Right atrium auricular region (tissue), 2 donors: ENCODE measurements at regions not wholly inside any gene's neighbourhood (a gene's known extent, or its start where the extent isn't known, plus 50 kb on each side); places are given as distances from the start of the nearest gene placed in this dataset.
"Not testable (repeated sequence)": the region's sequence is repeated elsewhere in the genome, so short reads cannot be mapped to it uniquely, and the experiment has no call there.

Experiments used
- DNase-seq: peaks from one replicate; pipeline ENCODE4 v3.0.0-alpha.2; 2019; ENCODE audit warnings: low spot score
- H3K27ac ChIP-seq, 2 donors: fragments of 200-600 bp; sonication (generic); 1 replicate in 1 of 2; 2 replicates in 1 of 2; pipeline ENCODE4 v1.5.1; 2016 to 2019
- H3K27me3 ChIP-seq, 2 donors: fragments of 200-600 bp; sonication (generic); one replicate each; pipeline versions ENCODE4 v1.5.1 to v1.6.0; 2017 to 2019
- H3K36me3 ChIP-seq: fragments of 200-600 bp; sonication (generic); one replicate; pipeline ENCODE4 v1.5.1; 2016
- H3K4me1 ChIP-seq, 2 donors: fragments of 200-600 bp; sonication (generic); one replicate each; pipeline versions ENCODE4 v1.5.1 to v1.6.0; 2017 to 2019
- H3K4me3 ChIP-seq, 2 donors: fragments of 200-600 bp; sonication (generic); 1 replicate in 1 of 2; 2 replicates in 1 of 2; pipeline ENCODE4 v1.5.1; 2017 to 2019; ENCODE audit warnings: mild to moderate bottlenecking in 1 of 2, moderate library complexity in 1 of 2
- H3K9me3 ChIP-seq, 2 donors: fragments of 200-600 bp; sonication (generic); one replicate each; pipeline ENCODE4 v1.5.1; 2019
- TF ChIP-seq, protein P1 (sequence below), 2 donors: fragments of 200-600 bp; sonication (generic); IDR thresholded peaks; one replicate each; pipeline ENCODE4 v1.5.1; 2019; ENCODE audit warnings: antibody characterized with exemption in 2 of 2

DNA sequence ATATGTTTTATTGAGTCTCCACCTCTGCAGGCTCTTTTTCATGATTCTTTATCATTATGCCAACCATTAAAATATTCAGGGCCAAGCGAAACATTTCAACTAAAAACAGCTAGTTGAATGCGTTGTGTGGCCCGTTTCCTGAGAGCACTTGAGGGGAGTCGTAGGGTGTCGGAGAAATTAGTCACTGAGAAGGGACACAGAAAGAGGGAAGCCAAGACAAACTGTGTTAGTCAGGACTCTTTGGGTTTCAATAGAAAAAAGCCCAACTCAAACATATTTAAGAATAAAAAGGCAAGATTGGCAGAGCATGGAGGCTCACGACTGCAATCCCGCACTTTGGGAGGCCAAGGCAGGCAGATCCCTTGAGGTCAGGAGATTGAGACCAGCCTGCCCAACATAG lies 58.9 kb downstream of the MAFB start:
- no peaks in the 10 kb centered on the region for H3K4me1 ChIP-seq
- H3K4me3 ChIP-seq, result no peak overlapping the region
- TF ChIP-seq, protein P1, sequence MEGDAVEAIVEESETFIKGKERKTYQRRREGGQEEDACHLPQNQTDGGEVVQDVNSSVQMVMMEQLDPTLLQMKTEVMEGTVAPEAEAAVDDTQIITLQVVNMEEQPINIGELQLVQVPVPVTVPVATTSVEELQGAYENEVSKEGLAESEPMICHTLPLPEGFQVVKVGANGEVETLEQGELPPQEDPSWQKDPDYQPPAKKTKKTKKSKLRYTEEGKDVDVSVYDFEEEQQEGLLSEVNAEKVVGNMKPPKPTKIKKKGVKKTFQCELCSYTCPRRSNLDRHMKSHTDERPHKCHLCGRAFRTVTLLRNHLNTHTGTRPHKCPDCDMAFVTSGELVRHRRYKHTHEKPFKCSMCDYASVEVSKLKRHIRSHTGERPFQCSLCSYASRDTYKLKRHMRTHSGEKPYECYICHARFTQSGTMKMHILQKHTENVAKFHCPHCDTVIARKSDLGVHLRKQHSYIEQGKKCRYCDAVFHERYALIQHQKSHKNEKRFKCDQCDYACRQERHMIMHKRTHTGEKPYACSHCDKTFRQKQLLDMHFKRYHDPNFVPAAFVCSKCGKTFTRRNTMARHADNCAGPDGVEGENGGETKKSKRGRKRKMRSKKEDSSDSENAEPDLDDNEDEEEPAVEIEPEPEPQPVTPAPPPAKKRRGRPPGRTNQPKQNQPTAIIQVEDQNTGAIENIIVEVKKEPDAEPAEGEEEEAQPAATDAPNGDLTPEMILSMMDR (IDR thresholded peaks at IDR 0.05), result no peak
- no peak overlapping the region for H3K27ac ChIP-seq
- no peaks in the 10 kb centered on the region for H3K27me3 ChIP-seq
- no peak for DNase-seq
- H3K9me3 ChIP-seq, result no peaks in the 10 kb centered on the region
- no peaks in the 10 kb centered on the region for H3K36me3 ChIP-seq

DNA sequence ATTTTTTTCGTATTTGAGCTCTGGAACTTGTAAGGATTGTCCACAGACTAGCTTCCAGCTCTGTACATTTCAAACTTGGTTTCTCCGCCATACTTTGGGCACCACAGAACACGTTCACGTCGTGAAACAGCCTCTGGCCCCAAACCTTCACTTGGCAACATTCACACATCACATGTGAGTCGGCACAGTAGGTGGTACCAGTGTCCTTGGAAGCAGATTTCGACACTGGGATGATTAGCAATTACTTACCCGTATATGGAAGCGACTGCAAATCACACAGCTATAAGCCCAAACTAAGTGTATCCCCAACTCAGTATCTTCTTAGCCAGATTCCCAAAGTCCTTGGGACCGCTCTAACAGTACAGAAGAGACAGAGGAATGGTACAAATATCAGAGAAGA lies 60.2 kb downstream of the MAFB start:
- Histone ChIP-seq H3K27me3 (no peaks in the 10 kb centered on the region), H3K9me3 (no peaks in the 10 kb centered on the region), H3K4me1 (no peaks in the 10 kb centered on the region), H3K36me3 (no peaks in the 10 kb centered on the region), H3K4me3 (no peak overlapping the region), H3K27ac (no peak overlapping the region)
- peak; percentile 30 for DNase-seq
- TF ChIP-seq, protein P1 (IDR thresholded peaks at IDR 0.05), result no peak

DNA sequence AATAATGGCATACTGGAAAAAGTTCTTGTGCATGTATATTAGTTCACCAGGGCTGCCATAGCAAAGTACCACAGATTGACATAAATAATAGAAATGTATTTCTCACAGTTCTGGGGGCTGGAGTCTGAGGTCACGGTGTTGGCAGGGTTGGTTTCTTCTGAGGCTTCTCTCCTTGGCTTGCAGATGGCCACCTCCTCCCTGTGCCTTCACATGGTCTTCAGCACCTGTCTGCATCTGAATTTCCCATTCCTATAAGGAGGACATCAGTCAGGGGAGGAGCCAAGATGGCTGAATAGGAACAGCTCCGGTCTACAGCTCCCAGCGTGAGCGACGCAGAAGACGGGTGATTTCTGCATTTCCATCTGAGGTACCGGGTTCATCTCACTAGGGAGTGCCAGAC lies 70.0 kb downstream of the MAFB start:
- H3K4me3 ChIP-seq, H3K27me3 ChIP-seq, H3K9me3 ChIP-seq, H3K27ac ChIP-seq, H3K4me1 ChIP-seq, DNase-seq, H3K36me3 ChIP-seq: not testable (repeated sequence)

DNA sequence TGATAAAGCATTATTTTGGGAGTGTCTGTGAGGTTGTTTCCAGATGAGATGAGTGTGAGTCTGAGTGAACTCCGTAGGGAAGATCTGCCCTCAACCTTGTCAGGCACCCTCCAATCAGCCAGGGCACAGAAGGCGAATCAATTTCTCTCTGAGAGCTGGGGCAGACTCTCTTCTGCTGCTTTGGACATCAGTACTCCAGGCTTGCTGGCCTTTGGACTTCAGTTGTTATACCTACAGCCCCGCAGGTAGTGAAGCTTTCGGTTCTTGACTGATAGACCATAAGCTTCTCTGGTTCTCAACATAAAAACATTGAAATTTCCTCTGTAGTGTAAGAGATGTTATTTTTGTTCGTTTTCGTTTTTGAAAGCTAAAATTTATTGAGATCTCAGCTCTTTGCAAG lies 71.4 kb downstream of the MAFB start:
- no peaks in the 10 kb centered on the region for H3K36me3 ChIP-seq
- H3K27ac ChIP-seq, result no peak overlapping the region
- H3K4me3 ChIP-seq, result no peak overlapping the region
- DNase-seq, result no peak
- peaks cover 0 to 4% of the 10 kb centered on the region in 2 donors for H3K27me3 ChIP-seq
- TF ChIP-seq, protein P1 (IDR thresholded peaks at IDR 0.05), result no peak
- no peaks in the 10 kb centered on the region for H3K9me3 ChIP-seq
- H3K4me1 ChIP-seq, result no peaks in the 10 kb centered on the region

DNA sequence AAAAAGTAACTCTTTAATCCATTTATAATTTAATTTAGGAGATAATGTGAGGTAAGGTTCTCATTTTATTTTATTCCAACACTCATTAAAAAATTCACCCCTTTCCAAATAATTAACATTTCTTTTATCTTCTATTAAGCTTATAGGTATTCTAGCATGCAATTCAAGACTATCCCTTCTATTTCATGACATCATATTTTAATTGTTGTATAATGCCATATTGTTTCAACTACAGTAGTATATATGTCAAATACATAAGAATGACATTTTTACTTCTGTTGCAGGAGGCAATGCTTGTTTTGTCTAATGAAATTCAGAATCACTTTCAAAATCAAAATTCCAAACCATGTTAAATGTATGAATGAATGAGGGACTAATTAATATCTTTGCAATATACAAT lies 76.2 kb downstream of the MAFB start:
- Histone ChIP-seq H3K4me3 (no peak overlapping the region), H3K4me1 (no peaks in the 10 kb centered on the region), H3K36me3 (no peaks in the 10 kb centered on the region), H3K27ac (no peak overlapping the region), H3K27me3 (peaks cover 0 to under 1% of the 10 kb centered on the region in 2 donors), H3K9me3 (no peaks in the 10 kb centered on the region)
- TF ChIP-seq, protein P1 (IDR thresholded peaks at IDR 0.05), result no peak
- DNase-seq, result no peak

DNA sequence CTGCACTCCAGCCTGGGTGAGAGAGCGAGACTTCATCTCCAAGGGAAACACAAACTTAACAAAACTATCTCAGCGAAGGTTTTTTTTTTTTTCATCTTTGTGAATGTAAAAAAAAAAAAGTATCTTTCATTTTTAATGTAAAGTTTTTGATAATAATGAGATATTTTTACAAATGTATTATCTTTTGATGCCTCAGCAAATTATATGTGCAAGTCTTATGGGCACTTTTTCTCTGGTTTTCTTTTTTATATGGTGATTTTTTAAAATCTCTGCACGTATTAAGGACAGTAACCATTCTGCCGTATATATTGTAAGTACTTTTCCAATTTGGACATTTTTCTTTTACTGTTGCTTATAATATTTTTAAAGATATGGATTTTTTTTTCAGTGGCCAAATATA lies 76.8 kb downstream of the MAFB start:
- DNase-seq, result no peak
- TF ChIP-seq, protein P1 (IDR thresholded peaks at IDR 0.05), result no peak
- no peak overlapping the region for H3K27ac ChIP-seq
- H3K4me1 ChIP-seq, result no peaks in the 10 kb centered on the region
- H3K27me3 ChIP-seq, result no peaks in the 10 kb centered on the region
- no peaks in the 10 kb centered on the region for H3K9me3 ChIP-seq
- H3K4me3 ChIP-seq, result no peak overlapping the region
- H3K36me3 ChIP-seq, result no peaks in the 10 kb centered on the region
